HG03060 (cell line): ENCODE measurements at regions not wholly inside any gene's neighbourhood (a gene's known extent, or its start where the extent isn't known, plus 50 kb on each side); places are given as distances from the start of the nearest gene placed in this dataset.

Experiments used
- ATAC-seq: cut with Tn5 transposase; IDR thresholded peaks from one replicate; pipeline ENCODE4 v1.9.1; 2021; ENCODE audit warnings: low read depth, moderate number of reproducible peaks; ENCODE audit not compliant: unreplicated experiment

DNA sequence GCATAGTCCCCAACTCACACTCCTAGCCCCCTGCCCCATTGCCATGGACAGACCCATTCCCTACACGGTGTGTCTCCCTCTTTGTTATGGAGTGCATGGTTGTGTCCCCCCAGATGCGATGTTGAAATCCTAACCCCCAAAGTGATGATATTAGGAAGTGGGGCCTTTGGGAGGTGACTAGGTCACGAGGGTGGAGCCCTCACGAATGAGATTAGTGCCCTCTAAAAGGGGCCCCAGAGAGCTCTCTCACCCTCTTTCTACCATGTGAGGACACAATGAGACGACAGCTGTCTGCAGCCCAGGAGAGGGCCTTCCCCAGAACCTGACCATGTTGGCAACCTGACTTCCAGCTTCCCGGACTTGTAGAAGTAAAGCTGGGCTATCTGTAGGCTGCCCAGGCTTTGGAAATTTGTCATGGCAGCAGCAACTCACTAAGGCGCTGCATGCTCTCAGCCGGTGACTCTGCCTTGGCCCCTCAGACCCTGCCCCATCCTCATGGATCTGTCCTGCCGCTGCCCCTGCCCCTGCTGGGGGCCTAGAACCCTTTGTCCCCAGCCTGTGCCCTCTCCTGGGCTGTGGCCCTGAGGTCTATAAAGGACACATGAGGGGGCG is 318.1 kb upstream of the RTL1 start:
- ATAC-seq: no peak

DNA sequence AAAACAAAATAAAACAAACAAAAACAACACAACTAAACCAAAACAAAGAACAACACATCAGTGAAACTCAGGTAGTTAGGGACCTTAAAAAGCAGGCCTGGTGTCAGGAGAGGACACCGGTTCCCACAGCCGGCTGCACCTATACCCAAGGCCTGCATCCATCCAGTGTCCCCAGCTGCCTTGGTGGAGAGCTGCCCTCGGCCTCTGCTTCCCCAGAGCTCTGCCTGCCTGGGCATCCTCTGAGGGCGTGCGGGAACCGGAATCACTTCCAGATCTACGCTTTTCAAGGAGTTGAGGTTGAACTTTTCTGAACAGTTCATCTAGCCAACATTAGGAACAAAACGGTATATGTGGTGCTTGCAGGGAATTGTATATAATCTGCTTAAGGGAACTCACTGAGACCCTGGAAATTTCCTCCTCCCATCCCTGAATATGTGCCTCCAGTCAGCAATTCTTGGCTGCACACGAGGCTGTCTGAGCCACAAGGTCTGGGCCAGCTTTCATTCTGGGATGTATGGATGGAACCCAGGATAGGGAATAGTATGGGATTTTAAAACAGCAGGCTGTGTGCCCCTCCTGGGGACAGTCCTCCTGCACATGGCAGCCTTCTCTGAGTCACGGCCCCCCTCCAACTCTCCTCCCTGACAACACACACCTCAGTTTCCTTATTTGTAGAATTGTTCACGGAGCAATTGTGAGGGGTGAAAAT is 319.0 kb upstream of the RTL1 start:
- no peak for ATAC-seq

DNA sequence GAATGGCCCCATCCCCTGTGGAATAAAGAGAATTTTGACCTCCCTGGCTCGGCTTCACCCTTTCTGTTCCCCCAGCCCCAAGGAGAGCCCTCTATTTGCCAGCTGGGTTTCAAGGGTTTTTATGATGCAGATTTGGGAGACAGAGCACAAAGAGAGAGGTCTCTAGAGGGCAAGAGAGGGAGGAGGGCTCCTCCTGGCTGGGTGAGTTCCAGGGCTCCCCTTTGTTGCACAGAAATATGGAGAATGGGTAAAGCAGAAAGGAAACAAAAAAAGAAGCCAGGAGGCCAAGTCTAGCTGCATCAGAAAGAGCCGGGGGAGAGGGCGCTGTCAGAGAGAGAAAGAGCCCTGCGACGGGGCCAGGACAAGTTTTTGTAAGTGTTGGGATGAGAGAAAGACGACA is 319.6 kb upstream of the RTL1 start:
- ATAC-seq: no peak

DNA sequence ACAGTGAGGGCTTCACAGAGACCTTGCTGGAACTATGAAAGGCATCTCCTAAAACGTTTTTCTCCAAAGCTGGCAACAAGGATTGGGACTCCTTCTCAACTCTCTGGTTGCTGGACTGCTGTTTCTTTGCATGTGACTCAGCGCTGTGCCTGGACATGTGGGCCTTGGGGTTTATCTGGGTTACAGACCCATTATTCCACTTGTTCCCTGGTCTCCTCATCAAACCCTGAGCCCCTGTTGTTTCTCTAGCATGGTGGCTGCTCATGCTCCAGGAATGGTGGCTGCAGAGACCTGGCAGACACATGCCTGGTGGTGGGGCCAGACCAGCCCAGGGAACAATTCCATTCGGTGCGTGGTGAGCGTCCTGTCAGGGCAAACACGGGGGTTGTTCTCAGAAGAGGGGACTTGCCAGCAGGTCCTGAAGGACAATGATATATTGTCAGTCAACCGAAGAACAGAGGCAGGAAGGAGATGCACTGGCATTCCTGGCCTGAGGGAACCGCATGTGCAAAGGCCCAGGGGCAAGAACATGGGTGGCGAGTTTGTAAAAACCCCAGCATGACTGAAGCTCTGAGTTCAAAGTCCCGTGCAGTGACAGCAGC is 320.1 kb upstream of the RTL1 start:
- no peak for ATAC-seq

DNA sequence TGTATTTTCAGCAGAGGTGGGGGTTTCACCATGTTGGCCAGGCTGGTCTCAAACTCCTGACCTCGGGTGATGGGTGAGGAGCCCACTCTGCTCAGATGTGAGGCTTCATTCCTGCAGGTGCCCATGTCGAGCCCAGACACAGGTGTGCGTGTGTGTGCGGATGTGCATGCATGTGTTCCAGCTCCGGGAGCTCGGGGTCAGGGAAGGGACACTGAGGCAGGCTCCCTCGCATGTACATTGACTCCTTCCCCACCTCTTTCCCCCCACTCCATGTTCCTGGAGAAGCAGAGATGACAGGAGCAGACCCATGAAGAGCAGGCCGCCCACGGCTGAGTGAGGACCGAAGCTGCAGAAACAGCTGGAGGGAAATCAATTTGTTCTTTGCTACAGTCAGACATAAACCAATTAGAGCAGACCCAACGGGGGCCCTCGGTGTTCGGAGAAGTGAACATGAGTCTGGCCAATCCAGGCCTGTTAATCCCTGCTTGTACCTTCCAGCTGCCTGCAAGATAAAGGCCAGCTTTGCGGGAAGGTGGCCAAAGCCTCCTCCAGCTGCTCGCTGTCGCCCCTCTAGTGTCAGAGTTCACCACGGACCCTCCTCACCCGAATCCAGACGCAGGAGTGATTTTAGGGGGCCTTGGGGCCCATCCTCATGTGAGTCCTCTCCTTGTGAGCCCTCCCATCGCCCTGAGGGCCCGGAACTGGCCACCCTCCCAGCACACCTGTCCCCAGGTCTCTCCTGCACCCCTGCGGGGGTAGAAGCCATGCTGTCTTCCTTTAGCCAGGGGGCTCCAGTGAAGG is 321.0 kb upstream of the RTL1 start:
- ATAC-seq: no peak

DNA sequence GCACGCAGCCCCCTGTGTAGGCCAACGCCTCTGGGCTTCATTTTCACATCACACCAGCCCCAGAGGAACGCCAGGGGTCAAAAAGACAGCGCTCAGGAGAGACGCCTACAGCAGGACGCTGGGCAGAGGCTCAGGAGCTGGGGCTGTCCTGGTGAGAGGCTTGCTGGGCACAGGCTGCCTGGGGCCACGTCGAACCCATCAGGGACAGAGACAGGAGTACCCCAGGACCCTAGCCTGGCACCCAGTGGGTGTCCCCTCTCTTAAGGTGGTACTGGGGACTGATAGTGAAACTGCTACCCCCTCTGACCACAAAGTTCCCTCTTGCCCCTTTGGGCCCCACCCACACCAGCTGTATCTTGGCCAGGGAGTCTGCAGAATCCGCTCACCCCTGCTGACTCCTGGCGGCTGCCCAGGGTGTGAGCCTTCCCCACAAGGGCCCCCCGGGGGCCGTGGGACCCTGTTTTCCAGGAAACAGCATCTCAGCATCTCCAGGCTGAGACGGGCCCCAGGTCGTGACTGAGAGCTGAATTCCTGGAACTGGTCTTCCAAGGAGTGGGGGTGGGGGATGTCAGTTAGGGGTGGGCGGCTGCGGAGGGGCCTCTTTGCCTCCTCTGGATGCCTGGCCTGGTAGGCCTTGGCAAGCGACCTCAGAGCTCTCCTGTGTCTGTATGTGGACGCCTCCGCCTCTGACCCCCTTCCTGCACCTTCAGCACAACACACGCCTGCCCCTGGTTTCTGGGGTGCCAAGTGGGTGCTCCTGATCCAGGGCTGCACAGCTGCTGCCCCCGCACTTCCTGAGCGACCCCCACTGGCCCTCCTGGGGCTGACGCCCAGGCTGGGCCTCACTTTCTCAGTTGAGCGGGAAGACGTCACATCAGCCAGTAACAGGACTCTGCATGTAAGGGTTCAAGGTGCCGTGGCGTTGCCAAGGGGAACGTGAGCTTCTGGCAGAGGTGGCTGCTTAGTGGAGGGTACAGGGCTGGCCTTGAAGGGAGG is 321.9 kb upstream of the RTL1 start:
- ATAC-seq: no peak

DNA sequence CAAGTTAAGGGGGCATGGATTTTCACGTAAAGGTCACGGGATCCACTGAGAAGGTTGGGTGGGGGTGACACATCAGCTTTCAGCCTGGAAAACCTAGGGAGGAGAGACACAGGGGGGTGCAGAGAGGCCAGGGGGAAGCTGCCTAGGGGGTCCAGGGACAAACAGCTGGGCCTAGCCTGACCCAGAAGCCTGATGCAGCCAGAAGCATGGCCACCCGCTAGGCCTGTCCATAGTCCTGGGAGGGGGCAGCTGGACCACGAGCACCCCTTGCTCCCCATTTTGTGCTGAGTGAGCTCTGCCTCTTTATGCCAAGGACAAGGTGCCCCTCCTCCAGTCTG is 322.7 kb upstream of the RTL1 start:
- ATAC-seq: no peak

DNA sequence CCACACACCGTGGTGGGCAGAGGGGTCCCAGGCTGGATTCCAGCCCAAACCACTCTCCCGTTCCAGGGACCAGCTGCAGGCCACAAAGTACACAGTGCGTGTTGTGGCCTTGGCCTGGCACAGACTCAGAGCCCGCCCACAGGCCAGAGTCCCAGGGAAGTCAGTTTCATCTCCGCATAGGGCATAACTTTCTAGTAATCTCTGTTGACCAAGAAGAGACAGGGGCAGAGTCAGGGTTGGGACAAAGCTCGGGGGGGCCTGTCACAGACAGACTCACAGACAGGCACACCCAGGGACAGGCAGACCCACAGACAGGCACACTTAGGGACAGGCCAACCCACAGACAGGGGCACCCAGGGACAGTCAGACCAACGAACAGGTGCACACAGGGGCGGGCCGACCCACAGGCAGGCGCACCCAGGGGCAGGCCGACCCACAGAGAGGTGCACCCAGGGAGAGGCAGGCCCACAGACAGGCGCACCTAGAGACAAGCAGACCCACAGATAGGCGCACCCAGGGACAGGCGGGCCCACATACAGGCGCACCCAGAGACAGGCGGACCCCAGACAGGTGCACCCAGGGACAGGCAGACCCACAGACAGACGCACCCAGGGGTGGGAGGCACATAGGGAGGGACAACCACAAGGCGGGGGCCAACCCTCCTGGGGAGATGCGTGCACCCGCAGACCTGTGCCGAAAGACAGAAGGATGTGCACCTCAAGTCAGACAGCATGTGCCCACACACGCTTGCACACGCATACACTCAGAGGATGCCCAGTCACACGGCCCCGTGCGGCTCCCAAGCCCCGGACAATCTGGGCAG is 323.3 kb upstream of the RTL1 start:
- ATAC-seq: no peak

DNA sequence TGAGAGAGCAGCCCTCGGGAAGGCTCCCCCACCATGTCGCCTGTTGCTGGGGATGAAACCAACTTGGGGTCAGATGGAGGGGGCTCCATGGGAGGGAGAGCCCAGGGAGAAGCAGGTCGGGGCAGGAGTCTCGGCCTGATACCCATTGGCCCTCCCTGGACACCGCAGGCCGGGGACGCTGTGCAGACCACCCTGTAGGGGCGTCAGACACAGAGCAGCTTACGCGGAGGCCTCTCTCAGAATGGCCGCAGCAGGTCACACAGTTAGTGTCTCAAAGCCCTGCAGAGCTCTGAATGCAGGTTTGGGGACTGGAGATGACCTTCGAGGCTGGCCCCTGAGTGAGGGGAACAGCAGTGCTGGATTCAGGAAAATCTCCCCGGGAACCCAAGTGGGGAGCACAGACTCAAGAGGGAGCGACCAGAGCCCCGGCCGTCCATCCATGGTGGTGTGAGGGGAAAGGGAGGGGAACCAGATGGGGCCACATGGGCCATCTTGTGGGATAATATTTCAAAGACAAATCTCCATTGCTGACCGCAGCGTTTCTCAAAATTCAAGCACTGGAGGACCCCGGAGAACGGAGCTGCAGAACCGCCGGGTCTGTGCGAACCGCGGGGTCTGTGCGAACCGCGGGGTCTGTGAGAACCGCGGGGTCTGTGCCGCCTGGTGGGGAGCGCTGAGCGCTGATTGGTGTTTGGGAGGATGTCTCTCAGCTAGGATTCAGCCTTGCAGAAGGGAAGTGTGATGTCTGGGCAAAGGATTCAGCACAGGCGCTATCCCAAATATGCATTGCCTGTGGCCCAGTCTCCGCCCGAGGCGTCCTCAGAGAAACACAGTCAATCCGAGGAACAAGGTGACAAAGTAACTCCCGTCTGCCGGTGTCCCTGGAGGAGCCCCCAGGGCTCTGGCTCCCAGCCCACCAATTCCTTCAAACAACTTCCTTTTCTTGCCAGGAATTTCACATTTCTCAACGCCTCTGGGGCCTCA is 324.4 kb upstream of the RTL1 start:
- no peak for ATAC-seq

DNA sequence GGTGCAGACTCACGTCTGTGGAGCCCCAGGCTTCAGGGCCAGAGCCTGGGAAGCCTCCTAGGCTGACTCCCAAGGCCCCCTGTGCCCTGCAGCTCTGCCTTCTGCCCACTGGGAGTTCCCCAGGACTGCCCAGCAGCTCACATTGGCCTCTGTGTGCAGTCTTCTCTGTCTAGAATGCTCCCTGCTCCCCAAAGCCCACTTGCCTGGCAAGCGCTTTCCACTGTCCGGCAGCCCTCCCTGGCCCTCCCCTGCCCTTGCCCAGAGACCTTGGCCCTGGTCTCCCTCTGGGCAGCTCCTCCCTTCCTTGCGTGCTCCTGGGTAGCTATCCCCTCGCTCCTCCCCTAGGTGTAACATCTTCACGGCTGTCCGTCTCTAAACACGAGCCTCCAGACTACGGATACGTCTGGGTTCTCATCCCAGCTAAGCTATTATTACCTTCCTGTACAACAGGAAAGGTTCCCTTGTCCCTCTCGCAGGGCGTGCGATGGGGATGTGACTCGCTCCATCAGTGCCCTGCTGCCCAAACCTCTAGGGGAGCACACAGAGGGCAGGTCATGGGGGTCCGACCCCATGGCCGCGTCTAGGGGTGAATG is 325.5 kb upstream of the RTL1 start:
- ATAC-seq: no peak

DNA sequence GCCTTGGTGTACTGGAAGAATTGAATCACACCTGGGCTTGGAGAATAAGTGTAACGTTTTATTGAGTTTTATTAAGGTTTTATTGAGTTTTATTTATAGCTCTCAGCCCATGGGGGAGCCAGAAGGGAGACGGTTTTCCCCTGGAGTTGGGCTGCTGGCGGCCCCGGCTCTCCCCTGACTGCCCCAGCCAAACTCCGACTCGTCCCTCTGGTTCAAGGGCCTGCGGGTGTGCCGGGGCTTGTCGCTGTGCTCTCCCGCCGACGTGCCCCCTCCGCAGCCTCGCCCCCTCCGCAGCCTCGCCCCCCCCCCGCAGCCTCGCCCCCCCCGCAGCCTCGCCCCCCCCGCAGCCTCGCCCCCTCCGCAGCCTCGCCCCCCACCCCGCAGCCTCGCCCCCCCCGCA is 326.1 kb upstream of the RTL1 start:
- no peak for ATAC-seq

DNA sequence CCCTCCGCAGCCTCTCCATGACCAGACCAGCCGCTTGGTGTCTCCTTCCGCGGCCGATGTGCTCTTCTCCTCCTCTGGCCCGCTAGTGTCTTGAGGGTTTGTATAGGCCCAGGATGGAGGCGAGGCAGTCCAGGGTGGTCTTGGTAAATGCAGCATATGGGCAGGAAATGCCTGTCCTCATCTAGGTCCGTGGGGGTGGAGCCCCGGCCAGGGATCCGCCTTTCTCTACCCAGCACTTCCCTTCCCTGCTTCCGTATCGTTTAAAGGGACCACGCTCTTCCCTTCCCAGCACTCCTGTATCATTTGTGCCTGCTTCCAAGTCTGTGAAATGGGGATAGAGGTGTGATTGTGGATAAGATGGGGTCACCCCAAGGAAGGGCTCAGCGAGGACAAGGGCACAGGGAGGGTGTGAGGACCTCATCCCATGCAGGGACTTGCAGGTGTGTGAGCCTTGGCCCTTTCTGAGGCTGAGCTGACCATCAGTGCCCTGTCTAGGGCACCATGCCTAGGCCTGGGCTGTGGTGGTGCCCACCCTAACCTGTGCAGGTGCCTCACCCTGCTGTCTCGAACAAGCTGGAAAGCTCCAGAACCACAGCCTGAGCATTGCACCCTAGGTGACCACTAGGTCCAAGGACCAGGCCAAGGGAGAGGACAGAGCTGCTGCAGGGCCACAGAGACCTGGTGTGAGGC is 326.8 kb upstream of the RTL1 start:
- ATAC-seq: no peak

DNA sequence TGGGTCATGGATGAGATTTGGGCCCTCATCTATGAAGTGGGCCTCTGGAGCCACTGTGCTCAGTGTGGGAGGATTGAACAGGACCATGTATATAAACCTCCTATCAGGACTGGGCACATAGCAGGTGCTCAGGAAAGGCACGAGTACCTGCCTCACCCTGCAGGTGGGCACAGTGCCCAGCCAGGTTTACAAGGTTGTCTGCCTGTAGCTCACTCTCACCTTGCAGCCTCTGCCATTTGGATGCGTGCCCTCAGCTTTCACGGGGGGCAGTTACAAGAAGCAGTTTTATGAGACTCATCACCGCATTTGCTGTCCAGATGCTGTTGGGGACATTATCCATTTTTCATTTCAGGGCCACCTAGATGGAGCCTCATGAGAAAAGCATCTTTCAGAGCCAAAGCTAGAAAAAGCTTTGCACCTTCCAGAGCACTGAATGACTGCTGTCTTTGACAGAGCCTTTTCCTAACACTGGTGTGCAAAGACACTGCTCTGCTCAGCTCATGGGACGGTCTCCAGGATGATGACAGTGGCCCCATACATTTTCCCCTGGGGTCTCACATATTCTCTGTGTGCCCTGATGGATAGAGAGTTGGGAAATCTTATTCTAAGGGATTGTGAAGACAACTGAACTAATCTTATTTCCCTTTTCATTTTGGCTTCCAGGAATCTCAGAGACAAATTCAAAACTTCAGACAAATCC is 327.5 kb upstream of the RTL1 start:
- no peak for ATAC-seq

DNA sequence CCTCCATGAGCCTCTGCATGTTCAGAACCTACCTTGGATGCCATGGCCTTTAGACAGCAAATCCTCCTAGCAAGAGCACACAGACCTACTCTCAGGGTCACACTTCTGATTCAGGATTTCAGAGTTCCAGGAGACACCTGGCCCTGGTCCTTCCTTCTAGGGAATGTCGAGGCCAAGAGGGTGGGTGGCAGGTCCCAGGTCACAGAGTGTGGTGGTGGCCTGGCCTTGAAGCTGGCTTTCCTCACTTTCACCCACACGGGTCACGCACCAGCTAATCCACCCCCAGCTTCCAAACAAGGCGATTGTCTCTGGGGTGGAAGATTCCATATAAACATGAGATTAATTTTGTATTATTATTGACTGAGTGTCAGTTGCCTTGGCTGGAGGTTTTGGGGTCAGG is 328.3 kb upstream of the RTL1 start:
- ATAC-seq: no peak

DNA sequence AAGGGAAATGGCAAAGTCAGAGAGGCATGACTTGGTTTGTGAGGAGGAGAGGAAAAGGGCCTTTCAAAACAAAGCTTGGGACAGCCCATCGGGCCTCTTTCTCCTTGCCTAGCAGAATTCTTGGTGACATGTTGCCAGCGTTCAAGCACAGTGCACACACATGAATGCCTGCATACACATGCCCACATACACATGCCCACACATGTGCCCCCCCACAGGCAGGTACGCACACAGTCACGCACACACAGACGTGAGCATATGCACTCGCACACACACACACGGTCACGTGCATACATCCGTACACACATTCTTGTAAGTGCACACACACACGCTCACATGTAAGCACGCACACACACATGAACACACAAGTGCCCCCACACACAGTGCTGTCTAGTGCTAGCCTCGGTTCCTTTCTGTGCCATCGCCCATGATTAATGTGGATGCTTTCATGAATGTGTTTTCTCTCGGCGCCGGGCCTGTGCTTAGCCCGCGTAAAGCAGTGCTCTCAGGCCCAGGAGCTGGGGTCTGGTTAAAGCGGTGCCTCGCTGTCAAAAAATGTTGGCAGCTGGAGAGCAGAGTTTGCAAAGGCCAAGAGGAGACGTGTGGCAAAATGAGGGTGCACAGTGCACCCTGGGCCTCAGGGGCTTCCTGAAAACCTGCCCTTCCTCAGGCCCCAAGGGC is 328.8 kb upstream of the DIO3 start:
- no peak for ATAC-seq

DNA sequence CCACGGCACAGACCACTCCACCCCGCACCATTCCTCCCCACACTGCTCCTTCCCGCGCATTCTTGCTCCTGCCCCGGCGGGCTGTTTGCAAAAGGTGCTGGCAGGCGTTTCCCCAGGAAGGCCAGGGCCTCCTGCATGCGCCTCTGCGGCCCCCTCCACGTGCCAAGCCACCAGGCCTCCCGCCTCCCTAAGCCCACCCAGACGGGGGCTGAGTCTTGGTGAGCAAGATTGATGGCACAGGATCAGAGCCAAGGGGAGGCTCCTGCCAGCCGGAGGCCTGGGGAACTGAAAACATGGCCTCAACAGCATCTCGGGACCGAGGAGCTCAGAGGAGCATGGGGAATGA is 328.3 kb upstream of the DIO3 start:
- ATAC-seq: no peak
